NCI-H2227 treated with DMSO at 0.1 percent for 48 hours (cell line): ENCODE measurements at regions not wholly inside any gene's neighbourhood (a gene's known extent, or its start where the extent isn't known, plus 50 kb on each side); places are given as distances from the start of the nearest gene placed in this dataset.

Experiments used
- DNase-seq: peaks from one replicate; lab custom pipeline; 2025; lab: John Stamatoyannopoulos, UW

GRCh38 chr4:36493251-36493650 is 211.8 kb downstream of the DTHD1 start:
- no peak for DNase-seq

GRCh38 chr4:36494016-36494415 is 212.6 kb downstream of the DTHD1 start:
- DNase-seq, result no peak

- DNase-seq, result no peak
Measured at GRCh38 chr4:36494747-36495146, 213.3 kb downstream of the DTHD1 start.

GRCh38 chr4:36502350-36502749 is 220.9 kb downstream of the DTHD1 start:
- DNase-seq, result no peak

- DNase-seq, result no peak
Measured at GRCh38 chr4:36508394-36508793, 227.0 kb downstream of the DTHD1 start.

GRCh38 chr4:36509845-36510244 is 228.4 kb downstream of the DTHD1 start:
- DNase-seq, result no peak

- DNase-seq, result no peak
Measured at GRCh38 chr4:36511785-36512184, 230.4 kb downstream of the DTHD1 start.

- no peak for DNase-seq
Measured at GRCh38 chr4:36516522-36517095, 235.2 kb downstream of the DTHD1 start.

- DNase-seq, result no peak
Measured at GRCh38 chr4:36523182-36523581, 241.8 kb downstream of the DTHD1 start.

- no peak for DNase-seq
Measured at GRCh38 chr4:36532670-36533379, 251.4 kb downstream of the DTHD1 start.

- no peak for DNase-seq
Measured at GRCh38 chr4:36533944-36534343, 252.5 kb downstream of the DTHD1 start.

GRCh38 chr4:36547383-36547782 is 266.0 kb downstream of the DTHD1 start:
- no peak for DNase-seq

GRCh38 chr4:36549252-36549651 is 267.8 kb downstream of the DTHD1 start:
- no peak for DNase-seq

GRCh38 chr4:36549992-36550391 is 268.6 kb downstream of the DTHD1 start:
- no peak for DNase-seq

GRCh38 chr4:36551697-36552214 is 270.3 kb downstream of the DTHD1 start:
- DNase-seq, result no peak

GRCh38 chr4:36553029-36553428 is 271.6 kb downstream of the DTHD1 start:
- no peak for DNase-seq

- DNase-seq, result no peak
Measured at GRCh38 chr4:36553453-36553852, 272.0 kb downstream of the DTHD1 start.

- DNase-seq, result no peak
Measured at GRCh38 chr4:36556984-36557383, 275.6 kb downstream of the DTHD1 start.

GRCh38 chr4:36568575-36568974 is 287.2 kb downstream of the DTHD1 start:
- DNase-seq, result no peak

GRCh38 chr4:36573441-36573840 is 292.0 kb downstream of the DTHD1 start:
- DNase-seq, result no peak

- no peak for DNase-seq
Measured at GRCh38 chr4:36574816-36575215, 293.4 kb downstream of the DTHD1 start.

GRCh38 chr4:36582198-36582597 is 300.8 kb downstream of the DTHD1 start:
- DNase-seq, result no peak

- no peak for DNase-seq
Measured at GRCh38 chr4:36587909-36588472, 306.6 kb downstream of the DTHD1 start.
